HEK293T (cell line): ENCODE measurements at regions not wholly inside any gene's neighbourhood (a gene's known extent, or its start where the extent isn't known, plus 50 kb on each side); places are given as distances from the start of the nearest gene placed in this dataset.

Source experiments
- ARNT ChIP-seq: fragments of 450-650 bp; IDR thresholded peaks from 2 replicates; pipeline ENCODE4 v1.6.1; 2017; ENCODE audit warnings: mild to moderate bottlenecking
- BHLHE40 ChIP-seq: fragments of 450-650 bp; IDR thresholded peaks from 2 replicates; pipeline ENCODE4 v1.6.1; 2016; ENCODE audit warnings: mild to moderate bottlenecking, moderate library complexity, borderline replicate concordance
- FOXM1 ChIP-seq: fragments of 450-650 bp; IDR thresholded peaks from 2 replicates; pipeline ENCODE4 v1.6.1; 2017; ENCODE audit warnings: mild to moderate bottlenecking, borderline replicate concordance
- SUZ12 ChIP-seq: fragments of 450-650 bp; IDR thresholded peaks from 2 replicates; pipeline ENCODE4 v1.6.1; 2016; ENCODE audit warnings: mild to moderate bottlenecking
- TARDBP ChIP-seq: fragments of 450-650 bp; IDR thresholded peaks from 2 replicates; pipeline ENCODE4 v1.6.1; 2016
- TF ChIP-seq, protein P1 (sequence below): fragments of 450-650 bp; IDR thresholded peaks from 2 replicates; pipeline ENCODE4 v1.6.1; 2016

DNA sequence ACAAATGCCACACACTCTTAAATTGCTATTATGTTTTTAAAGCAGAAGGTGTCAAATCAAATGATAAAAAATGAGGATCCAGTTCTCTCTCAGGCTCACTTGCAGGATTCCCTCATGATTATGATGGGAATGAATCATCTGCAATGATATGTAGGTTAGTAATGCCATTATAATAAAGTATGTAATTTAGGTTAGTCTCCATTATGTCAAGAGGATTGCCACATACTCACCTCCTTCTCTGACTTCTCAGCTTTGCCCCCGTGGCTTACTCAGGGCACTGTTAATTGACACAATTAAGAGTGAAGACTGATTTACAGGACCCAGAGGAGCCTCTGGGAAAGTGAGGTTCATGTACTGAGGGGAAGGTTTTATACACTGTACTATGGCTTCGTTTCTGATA, 591.7 kb upstream of the NRSN1 start:
- no peak for TF ChIP-seq BHLHE40
- no peak for TF ChIP-seq SUZ12
- TF ChIP-seq ARNT, result no peak
- TF ChIP-seq TARDBP, result no peak
- no peak for TF ChIP-seq FOXM1
- TF ChIP-seq, protein P1, sequence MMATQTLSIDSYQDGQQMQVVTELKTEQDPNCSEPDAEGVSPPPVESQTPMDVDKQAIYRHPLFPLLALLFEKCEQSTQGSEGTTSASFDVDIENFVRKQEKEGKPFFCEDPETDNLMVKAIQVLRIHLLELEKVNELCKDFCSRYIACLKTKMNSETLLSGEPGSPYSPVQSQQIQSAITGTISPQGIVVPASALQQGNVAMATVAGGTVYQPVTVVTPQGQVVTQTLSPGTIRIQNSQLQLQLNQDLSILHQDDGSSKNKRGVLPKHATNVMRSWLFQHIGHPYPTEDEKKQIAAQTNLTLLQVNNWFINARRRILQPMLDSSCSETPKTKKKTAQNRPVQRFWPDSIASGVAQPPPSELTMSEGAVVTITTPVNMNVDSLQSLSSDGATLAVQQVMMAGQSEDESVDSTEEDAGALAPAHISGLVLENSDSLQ, result no peak
